Testis (tissue), 2 donors: ENCODE measurements at regions not wholly inside any gene's neighbourhood (a gene's known extent, or its start where the extent isn't known, plus 50 kb on each side); places are given as distances from the start of the nearest gene placed in this dataset.

Experiments
- DNase-seq: peaks from one replicate; pipeline ENCODE4 v3.0.0-alpha.2; 2019
- H3K27ac ChIP-seq, 2 donors: fragments of 200-600 bp; sonication (generic); one replicate each; pipeline ENCODE4 v1.5.1; 2019
- H3K27me3 ChIP-seq: fragments of 200-600 bp; sonication (generic); one replicate; pipeline ENCODE4 v1.5.1; 2019
- H3K36me3 ChIP-seq: fragments of 200-600 bp; sonication (generic); one replicate; pipeline ENCODE4 v1.5.1; 2017; ENCODE audit warnings: low read depth; ENCODE audit errors: missing control alignments
- H3K4me1 ChIP-seq: fragments of 200-600 bp; sonication (generic); one replicate; pipeline ENCODE4 v1.5.1; 2019
- H3K4me3 ChIP-seq, 2 donors: fragments of 200-600 bp; sonication (generic); one replicate each; pipeline ENCODE4 v1.5.1; 2017 to 2019
- H3K9me3 ChIP-seq: fragments of 200-600 bp; sonication (generic); one replicate; pipeline ENCODE4 v1.5.1; 2017
- CTCF ChIP-seq, 3 experiments: fragments of 450-650 bp in 2 of 3; fragments of 200-600 bp in 1 of 3; sonication (generic) in 1 of 3; IDR thresholded peaks; one replicate each; pipeline ENCODE4 v1.5.1; 2016 to 2019; ENCODE audit warnings: antibody characterized with exemption in 3 of 3, mild to moderate bottlenecking in 2 of 3, moderate library complexity in 1 of 3
- POLR2A ChIP-seq: fragments of 450-650 bp; IDR thresholded peaks from one replicate; pipeline ENCODE4 v1.6.1; 2017; ENCODE audit warnings: antibody characterized with exemption, mild to moderate bottlenecking, moderate library complexity
- WGBS, 2 donors: methylation state at CpG; one replicate each; pipeline ENCODE4 v1.1.5; 2018; 5-methylcytosine and 5-hydroxymethylcytosine counted together
- intact Hi-C: fragments of 100-400 bp; cut with DNase I; formaldehyde crosslinking; loops from one replicate; pipeline ENCODE4 v1.15.1; 2023; ENCODE audit warnings: low total_unique reads

GRCh38 chr4:14092741-14093140 lies 465.2 kb upstream of the BOD1L1 start:
- no peak for DNase-seq
- Histone ChIP-seq H3K4me3 (no peak overlapping the region), H3K9me3 (no peaks in the 10 kb centered on the region), H3K4me1 (no peaks in the 10 kb centered on the region), H3K36me3 (no peaks in the 10 kb centered on the region), H3K27ac (no peak overlapping the region), H3K27me3 (no peaks in the 10 kb centered on the region)
- intact Hi-C loops: no loop called here
- no peak for TF ChIP-seq CTCF (IDR thresholded peaks at IDR 0.05)
- TF ChIP-seq POLR2A: no peak
- WGBS, 2 donors: 95 to 97% methylated on average over 3 of the region's 3 CpGs

- Histone ChIP-seq H3K9me3 (no peaks in the 10 kb centered on the region), H3K27ac (no peak overlapping the region), H3K27me3 (no peaks in the 10 kb centered on the region), H3K4me3 (no peak overlapping the region), H3K4me1 (no peaks in the 10 kb centered on the region), H3K36me3 (no peaks in the 10 kb centered on the region)
- TF ChIP-seq CTCF (IDR thresholded peaks at IDR 0.05) (no peak), POLR2A (no peak)
- WGBS, 2 donors: 83 to 88% methylated on average over 1 of the region's 1 CpG
- intact Hi-C loops: no loop called here
- no peak for DNase-seq
These were observed 468.3 kb upstream of the BOD1L1 start for GRCh38 chr4:14095831-14096230.

GRCh38 chr4:14096396-14096965 lies 469.0 kb upstream of the BOD1L1 start:
- no peak for DNase-seq
- intact Hi-C loops: no loop called here
- Histone ChIP-seq H3K4me3 (no peak overlapping the region), H3K9me3 (no peaks in the 10 kb centered on the region), H3K27ac (no peak overlapping the region), H3K27me3 (no peaks in the 10 kb centered on the region), H3K36me3 (no peaks in the 10 kb centered on the region), H3K4me1 (no peaks in the 10 kb centered on the region)
- TF ChIP-seq POLR2A (no peak), CTCF (IDR thresholded peaks at IDR 0.05) (no peak)
- WGBS, 2 donors: 65 to 76% methylated on average over 4 of the region's 4 CpGs

GRCh38 chr4:14100349-14100748 lies 472.8 kb upstream of the BOD1L1 start:
- no peaks in the 10 kb centered on the region for H3K27me3 ChIP-seq

More at GRCh38 chr4:14100349-14100748, 472.8 kb upstream of the BOD1L1 start:
- H3K4me3 ChIP-seq: no peak overlapping the region
- no peaks in the 10 kb centered on the region for H3K9me3 ChIP-seq
- no peak for TF ChIP-seq POLR2A
- TF ChIP-seq CTCF (IDR thresholded peaks at IDR 0.05): no peak
- intact Hi-C loops: no loop called here
- no peaks in the 10 kb centered on the region for H3K4me1 ChIP-seq
- H3K36me3 ChIP-seq: no peaks in the 10 kb centered on the region
- DNase-seq: no peak
- 51 to 70% methylated on average over 4 of the region's 4 CpGs for WGBS, 2 donors
- H3K27ac ChIP-seq: no peak overlapping the region
